WTC11 (cell line): ENCODE measurements at regions not wholly inside any gene's neighbourhood (a gene's known extent, or its start where the extent isn't known, plus 50 kb on each side); places are given as distances from the start of the nearest gene placed in this dataset.

ENCODE experiments used
- ATAC-seq: fragments of 200-7000 bp; cut with Tn5 transposase; 2 replicates; pipeline ENCODE4 v1.10.0; 2021; ENCODE audit warnings: mild to moderate bottlenecking, moderate library complexity
- CTCF ChIA-PET: fragments of 300-600 bp; sonication (Branson Sonifier 250); formaldehyde crosslinking; loops from one replicate; lab custom pipeline; 2021; ENCODE audit warnings: antibody characterized with exemption; lab: Charles Lee
- POLR2A ChIA-PET: fragments of 350-600 bp; sonication (Branson Sonifier 250); formaldehyde crosslinking; loops from one replicate; lab custom pipeline; 2021; ENCODE audit warnings: antibody characterized with exemption; lab: Charles Lee
- DNase-seq: peaks from one replicate; pipeline ENCODE4 v3.0.0; 2021; ENCODE audit warnings: low spot score
- H3K27ac Mint-ChIP-seq: 2 replicates; pipeline ENCODE4 v1.8.0; 2021; ENCODE audit warnings: mixed read lengths
- H3K27me3 Mint-ChIP-seq: 2 replicates; pipeline ENCODE4 v1.8.0; 2021; ENCODE audit warnings: low read depth, mild to moderate bottlenecking, moderate library complexity, mixed read lengths
- H3K36me3 Mint-ChIP-seq: 2 replicates; pipeline ENCODE4 v1.8.0; 2021; ENCODE audit warnings: mixed read lengths
- H3K4me1 Mint-ChIP-seq: 2 replicates; pipeline ENCODE4 v1.8.0; 2022; ENCODE audit warnings: mixed read lengths
- H3K4me3 Mint-ChIP-seq: 2 replicates; pipeline ENCODE4 v1.8.0; 2021; ENCODE audit warnings: mild to moderate bottlenecking, moderate library complexity, mixed read lengths
- H3K9me3 Mint-ChIP-seq: 2 replicates; pipeline ENCODE4 v1.8.0; 2021; ENCODE audit warnings: mixed read lengths
- ATF3 ChIP-seq: sonication (generic); formaldehyde crosslinking; conservative IDR thresholded peaks from 2 replicates; pipeline ENCODE4 v1.8.1; 2022; ENCODE audit warnings: mild to moderate bottlenecking, missing genetic modification reagents
- CBFB ChIP-seq: sonication (generic); formaldehyde crosslinking; IDR thresholded peaks from 2 replicates; pipeline ENCODE4 v1.8.1; 2022; ENCODE audit warnings: mild to moderate bottlenecking, low read depth, missing genetic modification reagents
- E2F4 ChIP-seq: sonication (generic); formaldehyde crosslinking; IDR thresholded peaks from 2 replicates; pipeline ENCODE4 v1.8.1; 2022; ENCODE audit warnings: low read depth, mild to moderate bottlenecking, moderate library complexity, missing genetic modification reagents, borderline replicate concordance
- ESRRA ChIP-seq: sonication (generic); formaldehyde crosslinking; IDR thresholded peaks from 2 replicates; pipeline ENCODE4 v1.8.1; 2022; ENCODE audit warnings: mild to moderate bottlenecking, missing genetic modification reagents, borderline replicate concordance
- FOXK1 ChIP-seq: sonication (generic); formaldehyde crosslinking; IDR thresholded peaks from 2 replicates; pipeline ENCODE4 v1.8.0; 2022; ENCODE audit warnings: mild to moderate bottlenecking, moderate library complexity, missing genetic modification reagents
- FOXP4 ChIP-seq: sonication (generic); formaldehyde crosslinking; IDR thresholded peaks from 2 replicates; pipeline ENCODE4 v1.8.0; 2022; ENCODE audit warnings: mild to moderate bottlenecking, missing genetic modification reagents
- GABPB1 ChIP-seq: sonication (generic); formaldehyde crosslinking; IDR thresholded peaks from 2 replicates; pipeline ENCODE4 v1.8.1; 2023; ENCODE audit warnings: mild to moderate bottlenecking, missing genetic modification reagents
- JUN ChIP-seq: sonication (generic); formaldehyde crosslinking; IDR thresholded peaks from 2 replicates; pipeline ENCODE4 v1.8.0; 2023; ENCODE audit warnings: mild to moderate bottlenecking, missing genetic modification reagents
- KAT7 ChIP-seq: sonication (generic); formaldehyde crosslinking; IDR thresholded peaks from 2 replicates; pipeline ENCODE4 v1.8.1; 2023; ENCODE audit warnings: missing genetic modification reagents, mild to moderate bottlenecking, borderline replicate concordance
- NFYB ChIP-seq: sonication (generic); formaldehyde crosslinking; conservative IDR thresholded peaks from 2 replicates; pipeline ENCODE4 v1.8.0; 2022; ENCODE audit warnings: low read depth, missing genetic modification reagents
- SMAD4 ChIP-seq: sonication (generic); formaldehyde crosslinking; IDR thresholded peaks from 2 replicates; pipeline ENCODE4 v1.8.0; 2022; ENCODE audit warnings: mild to moderate bottlenecking, missing genetic modification reagents
- SOX15 ChIP-seq: fragments of 250-450 bp; sonication (Bioruptor Pico); IDR thresholded peaks from 2 replicates; pipeline ENCODE4 v1.9.0; 2021; ENCODE audit warnings: mild to moderate bottlenecking
- TCF7 ChIP-seq: sonication (generic); formaldehyde crosslinking; IDR thresholded peaks from 2 replicates; pipeline ENCODE4 v1.8.0; 2022; ENCODE audit warnings: mild to moderate bottlenecking, low read depth, missing genetic modification reagents, moderate library complexity
- ZBTB43 ChIP-seq: sonication (generic); formaldehyde crosslinking; IDR thresholded peaks from 2 replicates; pipeline ENCODE4 v1.8.1; 2023; ENCODE audit warnings: mild to moderate bottlenecking, missing genetic modification reagents
- ZNF232 ChIP-seq: sonication (generic); formaldehyde crosslinking; IDR thresholded peaks from 2 replicates; pipeline ENCODE4 v1.8.0; 2022; ENCODE audit warnings: mild to moderate bottlenecking, missing genetic modification reagents
- ZNF396 ChIP-seq: fragments of 250-450 bp; sonication (Bioruptor Pico); IDR thresholded peaks from 2 replicates; pipeline ENCODE4 v1.8.0; 2021; ENCODE audit warnings: mild to moderate bottlenecking, moderate library complexity, borderline replicate concordance
- ZNF423 ChIP-seq: fragments of 250-450 bp; sonication (Bioruptor Pico); IDR thresholded peaks from 2 replicates; pipeline ENCODE4 v2.1.2; 2022; ENCODE audit warnings: mild to moderate bottlenecking, moderate library complexity
- ZSCAN18 ChIP-seq: fragments of 250-450 bp; sonication (Bioruptor Pico); IDR thresholded peaks from 2 replicates; pipeline ENCODE4 v2.1.2; 2022; ENCODE audit warnings: mild to moderate bottlenecking, moderate library complexity
- TF ChIP-seq, protein P1 (sequence below): sonication (generic); formaldehyde crosslinking; IDR thresholded peaks from 2 replicates; pipeline ENCODE4 v1.8.1; 2023; ENCODE audit warnings: mild to moderate bottlenecking, missing genetic modification reagents
- TF ChIP-seq, protein P2 (sequence below): sonication (generic); formaldehyde crosslinking; IDR thresholded peaks from 2 replicates; pipeline ENCODE4 v1.8.0; 2023; ENCODE audit warnings: mild to moderate bottlenecking, missing genetic modification reagents
- TF ChIP-seq, protein P3 (sequence below): sonication (generic); formaldehyde crosslinking; IDR thresholded peaks from 2 replicates; pipeline ENCODE4 v1.8.0; 2023; ENCODE audit warnings: missing genetic modification reagents

- Mint-ChIP-seq H3K9me3 (no peaks in the 10 kb centered on the region; the same call in 1 of the 2 replicates), H3K4me1 (peaks cover 7% of the 10 kb centered on the region), H3K36me3 (no peaks in the 10 kb centered on the region), H3K27ac (no peak overlapping the region), H3K4me3 (no peak overlapping the region), H3K27me3 (no peaks in the 10 kb centered on the region)
- TF ChIP-seq ZNF423 (CRISPR knock-in tag) (no peak), TCF7 (no peak)
- no peak for ATAC-seq
- CTCF ChIA-PET, result interaction anchor here (0.6 to 1.3 kb wide), 2 partner anchors 29 to 47 kb away, joined by 3 read pairs; no protein-coding TSS in a partner anchor
- POLR2A ChIA-PET, result no interaction called here
- DNase-seq, result no peak
These were observed 732.5 kb upstream of the POM121L12 start for GRCh38 chr7:52302765-52303520.

- H3K9me3 Mint-ChIP-seq, result peaks cover 16% of the 10 kb centered on the region
- DNase-seq, result no peak
- CTCF ChIA-PET, result no interaction called here
- TF ChIP-seq JUN (CRISPR knock-in tag) (no peak), FOXK1 (no peak), ZNF232 (no peak), GABPB1 (CRISPR knock-in tag) (no peak), E2F4 (CRISPR knock-in tag) (no peak), KAT7 (CRISPR knock-in tag) (no peak), ESRRA (CRISPR knock-in tag) (no peak), ATF3 (CRISPR knock-in tag) (no peak), ZSCAN18 (CRISPR knock-in tag) (no peak), ZNF396 (no peak), CBFB (CRISPR knock-in tag) (no peak), SOX15 (no peak), ZBTB43 (CRISPR knock-in tag) (no peak)
- TF ChIP-seq, protein P1, sequence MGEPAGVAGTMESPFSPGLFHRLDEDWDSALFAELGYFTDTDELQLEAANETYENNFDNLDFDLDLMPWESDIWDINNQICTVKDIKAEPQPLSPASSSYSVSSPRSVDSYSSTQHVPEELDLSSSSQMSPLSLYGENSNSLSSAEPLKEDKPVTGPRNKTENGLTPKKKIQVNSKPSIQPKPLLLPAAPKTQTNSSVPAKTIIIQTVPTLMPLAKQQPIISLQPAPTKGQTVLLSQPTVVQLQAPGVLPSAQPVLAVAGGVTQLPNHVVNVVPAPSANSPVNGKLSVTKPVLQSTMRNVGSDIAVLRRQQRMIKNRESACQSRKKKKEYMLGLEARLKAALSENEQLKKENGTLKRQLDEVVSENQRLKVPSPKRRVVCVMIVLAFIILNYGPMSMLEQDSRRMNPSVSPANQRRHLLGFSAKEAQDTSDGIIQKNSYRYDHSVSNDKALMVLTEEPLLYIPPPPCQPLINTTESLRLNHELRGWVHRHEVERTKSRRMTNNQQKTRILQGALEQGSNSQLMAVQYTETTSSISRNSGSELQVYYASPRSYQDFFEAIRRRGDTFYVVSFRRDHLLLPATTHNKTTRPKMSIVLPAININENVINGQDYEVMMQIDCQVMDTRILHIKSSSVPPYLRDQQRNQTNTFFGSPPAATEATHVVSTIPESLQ (CRISPR knock-in tag), result no peak
- peaks cover 14% of the 10 kb centered on the region for H3K4me1 Mint-ChIP-seq
- H3K4me3 Mint-ChIP-seq, result no peak overlapping the region
- no peak overlapping the region for H3K27ac Mint-ChIP-seq
- peaks cover 13% of the 10 kb centered on the region for H3K36me3 Mint-ChIP-seq
- H3K27me3 Mint-ChIP-seq, result no peaks in the 10 kb centered on the region
- POLR2A ChIA-PET, result no interaction called here
- no peak for ATAC-seq
These were observed 738.3 kb upstream of the POM121L12 start for GRCh38 chr7:52297128-52297527.

- no peak overlapping the region for H3K27ac Mint-ChIP-seq
- H3K4me1 Mint-ChIP-seq, result peaks cover 10% of the 10 kb centered on the region
- ATAC-seq, result no peak
- peaks cover 13% of the 10 kb centered on the region for H3K36me3 Mint-ChIP-seq
- H3K9me3 Mint-ChIP-seq, result peaks cover 16% of the 10 kb centered on the region
- CTCF ChIA-PET, result no interaction called here
- DNase-seq, result no peak
- no peak overlapping the region for H3K4me3 Mint-ChIP-seq
- H3K27me3 Mint-ChIP-seq, result no peaks in the 10 kb centered on the region
- POLR2A ChIA-PET, result no interaction called here
- TF ChIP-seq, protein P2, sequence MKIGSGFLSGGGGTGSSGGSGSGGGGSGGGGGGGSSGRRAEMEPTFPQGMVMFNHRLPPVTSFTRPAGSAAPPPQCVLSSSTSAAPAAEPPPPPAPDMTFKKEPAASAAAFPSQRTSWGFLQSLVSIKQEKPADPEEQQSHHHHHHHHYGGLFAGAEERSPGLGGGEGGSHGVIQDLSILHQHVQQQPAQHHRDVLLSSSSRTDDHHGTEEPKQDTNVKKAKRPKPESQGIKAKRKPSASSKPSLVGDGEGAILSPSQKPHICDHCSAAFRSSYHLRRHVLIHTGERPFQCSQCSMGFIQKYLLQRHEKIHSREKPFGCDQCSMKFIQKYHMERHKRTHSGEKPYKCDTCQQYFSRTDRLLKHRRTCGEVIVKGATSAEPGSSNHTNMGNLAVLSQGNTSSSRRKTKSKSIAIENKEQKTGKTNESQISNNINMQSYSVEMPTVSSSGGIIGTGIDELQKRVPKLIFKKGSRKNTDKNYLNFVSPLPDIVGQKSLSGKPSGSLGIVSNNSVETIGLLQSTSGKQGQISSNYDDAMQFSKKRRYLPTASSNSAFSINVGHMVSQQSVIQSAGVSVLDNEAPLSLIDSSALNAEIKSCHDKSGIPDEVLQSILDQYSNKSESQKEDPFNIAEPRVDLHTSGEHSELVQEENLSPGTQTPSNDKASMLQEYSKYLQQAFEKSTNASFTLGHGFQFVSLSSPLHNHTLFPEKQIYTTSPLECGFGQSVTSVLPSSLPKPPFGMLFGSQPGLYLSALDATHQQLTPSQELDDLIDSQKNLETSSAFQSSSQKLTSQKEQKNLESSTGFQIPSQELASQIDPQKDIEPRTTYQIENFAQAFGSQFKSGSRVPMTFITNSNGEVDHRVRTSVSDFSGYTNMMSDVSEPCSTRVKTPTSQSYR (CRISPR knock-in tag), result no peak
- TF ChIP-seq, protein P3, sequence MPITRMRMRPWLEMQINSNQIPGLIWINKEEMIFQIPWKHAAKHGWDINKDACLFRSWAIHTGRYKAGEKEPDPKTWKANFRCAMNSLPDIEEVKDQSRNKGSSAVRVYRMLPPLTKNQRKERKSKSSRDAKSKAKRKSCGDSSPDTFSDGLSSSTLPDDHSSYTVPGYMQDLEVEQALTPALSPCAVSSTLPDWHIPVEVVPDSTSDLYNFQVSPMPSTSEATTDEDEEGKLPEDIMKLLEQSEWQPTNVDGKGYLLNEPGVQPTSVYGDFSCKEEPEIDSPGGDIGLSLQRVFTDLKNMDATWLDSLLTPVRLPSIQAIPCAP, result no peak
- peak; percentile 35; the same call in 1 of the 2 replicates for TF ChIP-seq NFYB
- no peak for TF ChIP-seq FOXP4 (CRISPR knock-in tag)
- no peak for TF ChIP-seq SMAD4
These were observed 740.5 kb upstream of the POM121L12 start for GRCh38 chr7:52294942-52295341.
